Sigmoid colon (tissue), 6 donors: ENCODE measurements at regions not wholly inside any gene's neighbourhood (a gene's known extent, or its start where the extent isn't known, plus 50 kb on each side); places are given as distances from the start of the nearest gene placed in this dataset.

Source experiments
- DNase-seq: peaks from one replicate; pipeline ENCODE4 v3.0.0-alpha.2; 2019
- H3K27ac ChIP-seq, 4 donors: fragments of 200-600 bp; sonication (generic); one replicate each; pipeline ENCODE4 v1.5.1; 2016 to 2019; ENCODE audit warnings: mild to moderate bottlenecking in 1 of 4
- H3K27me3 ChIP-seq, 3 donors: fragments of 200-600 bp; sonication (generic); one replicate each; pipeline ENCODE4 v1.5.1; 2019; ENCODE audit warnings: mild to moderate bottlenecking in 1 of 3
- H3K36me3 ChIP-seq, 4 donors: fragments of 200-600 bp; sonication (generic); one replicate each; pipeline ENCODE4 v1.5.1; 2016 to 2019
- H3K4me1 ChIP-seq, 4 donors: fragments of 200-600 bp; sonication (generic); one replicate each; pipeline ENCODE4 v1.5.1; 2017 to 2019
- H3K4me3 ChIP-seq, 4 donors: fragments of 200-600 bp; sonication (generic); one replicate each; pipeline ENCODE4 v1.5.1; 2017 to 2019; ENCODE audit warnings: mild to moderate bottlenecking in 2 of 4, moderate library complexity in 1 of 4
- H3K9me3 ChIP-seq, 4 donors: fragments of 200-600 bp in 3 of 4; sonication (generic) in 3 of 4; one replicate each; pipeline versions ENCODE4 v1.5.1 to v1.6.1; 2013 to 2019
- EP300 ChIP-seq, 4 donors: sonication (generic); formaldehyde crosslinking; IDR thresholded peaks; one replicate each; pipeline ENCODE4 v1.6.1; 2017; ENCODE audit warnings: antibody characterized with exemption in 4 of 4
- POLR2A ChIP-seq, 2 donors: fragments of 450-650 bp; IDR thresholded peaks; one replicate each; pipeline ENCODE4 v1.6.1; 2016; ENCODE audit warnings: antibody characterized with exemption in 2 of 2, mild to moderate bottlenecking in 2 of 2, moderate library complexity in 2 of 2
- POLR2AphosphoS5 ChIP-seq, 4 donors: sonication (generic); formaldehyde crosslinking; IDR thresholded peaks; one replicate each; pipeline ENCODE4 v1.6.1; 2017; ENCODE audit warnings: antibody characterized with exemption in 4 of 4
- WGBS, 2 donors: extraction: QIAGEN DNeasy Blood & Tissue Kit; methylation state at CpG; one replicate each; pipeline ENCODE4 v1.1.7; 2013; 5-methylcytosine and 5-hydroxymethylcytosine counted together
- intact Hi-C: fragments of 100-400 bp; cut with DNase I; formaldehyde crosslinking; loops from one replicate; pipeline ENCODE4 v1.15.1; 2023
- TF ChIP-seq, protein P1 (sequence below), 4 experiments: fragments of 450-650 bp in 3 of 4; fragments of 200-600 bp in 1 of 4; IDR thresholded peaks; one replicate each; pipeline ENCODE4 v1.5.1; 2016 to 2019; ENCODE audit warnings: antibody characterized with exemption in 4 of 4, mild to moderate bottlenecking in 3 of 4, moderate library complexity in 2 of 4
- donor health status: healthy with polysubstance abuse.
- donor health status: healthy.

DNA sequence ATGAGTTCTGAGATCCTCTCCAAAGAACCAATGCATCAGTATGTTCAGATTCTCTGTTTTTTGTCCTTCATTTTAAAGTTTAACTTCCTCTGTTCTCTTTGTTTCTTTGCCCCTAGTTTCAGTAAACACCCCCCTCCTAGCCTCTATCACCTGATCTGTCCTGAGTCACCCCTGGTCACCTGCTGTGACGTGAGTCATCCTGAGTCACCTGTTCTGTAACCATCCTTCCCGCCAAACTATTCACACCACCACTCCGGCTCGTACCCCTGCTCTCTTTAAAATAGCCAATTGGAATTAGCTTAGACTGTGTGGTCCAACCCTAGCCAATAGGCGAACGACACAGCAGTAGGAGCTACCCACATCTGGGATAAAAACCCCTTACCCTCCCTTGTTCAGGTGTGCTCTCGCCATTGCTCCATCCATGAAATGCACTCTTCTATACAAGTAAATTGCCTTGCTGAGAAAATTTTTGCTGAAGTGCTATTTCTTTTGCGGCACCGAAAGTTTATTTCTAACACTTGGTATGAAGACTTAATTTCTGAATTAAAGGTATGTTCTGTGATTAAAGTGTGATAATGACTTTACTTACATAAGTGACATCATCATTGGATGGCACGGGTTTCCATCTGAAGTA lies 318.4 kb downstream of the AASDHPPT start:
- Histone ChIP-seq H3K9me3 (peaks cover 0 to 4% (median 0%) of the 10 kb centered on the region in 4 donors), H3K36me3 (no peaks in the 10 kb centered on the region), H3K4me3 (no peak overlapping the region), H3K27ac (no peak overlapping the region), H3K4me1 (peaks cover 0 to 25% (median 23%) of the 10 kb centered on the region in 4 donors), H3K27me3 (no peaks in the 10 kb centered on the region)
- intact Hi-C loops = no loop called here
- 81 to 91% methylated on average over 10 of the region's 10 CpGs for WGBS, 2 donors
- no peak for TF ChIP-seq EP300 (IDR thresholded peaks at IDR 0.05)
- no peak for TF ChIP-seq POLR2AphosphoS5 (IDR thresholded peaks at IDR 0.05)
- no peak for TF ChIP-seq POLR2A (IDR thresholded peaks at IDR 0.05)
- TF ChIP-seq, protein P1, sequence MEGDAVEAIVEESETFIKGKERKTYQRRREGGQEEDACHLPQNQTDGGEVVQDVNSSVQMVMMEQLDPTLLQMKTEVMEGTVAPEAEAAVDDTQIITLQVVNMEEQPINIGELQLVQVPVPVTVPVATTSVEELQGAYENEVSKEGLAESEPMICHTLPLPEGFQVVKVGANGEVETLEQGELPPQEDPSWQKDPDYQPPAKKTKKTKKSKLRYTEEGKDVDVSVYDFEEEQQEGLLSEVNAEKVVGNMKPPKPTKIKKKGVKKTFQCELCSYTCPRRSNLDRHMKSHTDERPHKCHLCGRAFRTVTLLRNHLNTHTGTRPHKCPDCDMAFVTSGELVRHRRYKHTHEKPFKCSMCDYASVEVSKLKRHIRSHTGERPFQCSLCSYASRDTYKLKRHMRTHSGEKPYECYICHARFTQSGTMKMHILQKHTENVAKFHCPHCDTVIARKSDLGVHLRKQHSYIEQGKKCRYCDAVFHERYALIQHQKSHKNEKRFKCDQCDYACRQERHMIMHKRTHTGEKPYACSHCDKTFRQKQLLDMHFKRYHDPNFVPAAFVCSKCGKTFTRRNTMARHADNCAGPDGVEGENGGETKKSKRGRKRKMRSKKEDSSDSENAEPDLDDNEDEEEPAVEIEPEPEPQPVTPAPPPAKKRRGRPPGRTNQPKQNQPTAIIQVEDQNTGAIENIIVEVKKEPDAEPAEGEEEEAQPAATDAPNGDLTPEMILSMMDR (IDR thresholded peaks at IDR 0.05) = no peak
- no peak for DNase-seq

GRCh38 chr11:106397787-106398501 lies 320.5 kb downstream of the AASDHPPT start:
- Histone ChIP-seq H3K4me1 (peaks cover 0 to 22% (median 19%) of the 10 kb centered on the region in 4 donors), H3K4me3 (no peak overlapping the region), H3K36me3 (no peaks in the 10 kb centered on the region), H3K27ac (peak overlapping the region in 3 of 4 donors; percentile 37 to 53 (median 42)), H3K9me3 (peaks cover 0 to 4% (median 0%) of the 10 kb centered on the region in 4 donors), H3K27me3 (no peaks in the 10 kb centered on the region)
- intact Hi-C loops = no loop called here
- DNase-seq = no peak
- 75 to 78% methylated on average over 9 of the region's 9 CpGs for WGBS, 2 donors
- TF ChIP-seq, protein P1 (IDR thresholded peaks at IDR 0.05) = no peak
- TF ChIP-seq POLR2AphosphoS5 (IDR thresholded peaks at IDR 0.05) (no peak), POLR2A (IDR thresholded peaks at IDR 0.05) (no peak), EP300 (IDR thresholded peaks at IDR 0.05) (no peak)

GRCh38 chr11:106398502-106399075 lies 321.1 kb downstream of the AASDHPPT start:
- TF ChIP-seq POLR2A (IDR thresholded peaks at IDR 0.05) = no peak
- TF ChIP-seq EP300 (IDR thresholded peaks at IDR 0.05) = no peak
- no peak for TF ChIP-seq POLR2AphosphoS5 (IDR thresholded peaks at IDR 0.05)
- TF ChIP-seq, protein P1 (IDR thresholded peaks at IDR 0.05) = no peak
- Histone ChIP-seq H3K36me3 (no peaks in the 10 kb centered on the region), H3K27me3 (no peaks in the 10 kb centered on the region), H3K9me3 (peaks cover 0 to 4% (median 0%) of the 10 kb centered on the region in 4 donors), H3K4me1 (peaks cover 0 to 22% (median 19%) of the 10 kb centered on the region in 4 donors), H3K4me3 (no peak overlapping the region), H3K27ac (peak overlapping the region in 3 of 4 donors; percentile 37 to 53 (median 42))
- intact Hi-C loops = no loop called here
- DNase-seq = no peak
- 49 to 59% methylated on average over 5 of the region's 5 CpGs for WGBS, 2 donors

GRCh38 chr11:106399076-106399511 lies 321.6 kb downstream of the AASDHPPT start:
- TF ChIP-seq POLR2A (IDR thresholded peaks at IDR 0.05) (no peak), EP300 (IDR thresholded peaks at IDR 0.05) (no peak), POLR2AphosphoS5 (IDR thresholded peaks at IDR 0.05) (no peak)
- TF ChIP-seq, protein P1 (IDR thresholded peaks at IDR 0.05) = no peak
- H3K36me3 ChIP-seq = no peaks in the 10 kb centered on the region
- intact Hi-C loops = no loop called here
- H3K4me3 ChIP-seq = no peak overlapping the region
- peak overlapping the region in 3 of 4 donors; percentile 37 to 53 (median 42) for H3K27ac ChIP-seq
- WGBS, 2 donors = 70 to 78% methylated on average over 3 of the region's 3 CpGs
- no peak for DNase-seq
- peaks cover 0 to 22% (median 19%) of the 10 kb centered on the region in 4 donors for H3K4me1 ChIP-seq
- no peaks in the 10 kb centered on the region for H3K27me3 ChIP-seq
- peaks cover 0 to 4% (median 0%) of the 10 kb centered on the region in 4 donors for H3K9me3 ChIP-seq
